Calu3 (cell line): ENCODE measurements at regions not wholly inside any gene's neighbourhood (a gene's known extent, or its start where the extent isn't known, plus 50 kb on each side); places are given as distances from the start of the nearest gene placed in this dataset.

Source experiments
- BruUV-seq: library from RNA; stranded (reverse); fragments of 400-500 nt; replicated peaks from 2 replicates; lab custom pipeline; 2021; lab: Mats Ljungman, UMichigan
- CTCF ChIA-PET: fragments of 300-600 bp; sonication (Branson Sonifier 250); formaldehyde crosslinking; loops from one replicate; lab custom pipeline; 2022; ENCODE audit warnings: antibody characterized with exemption; lab: Charles Lee
- DNase-seq: peaks from one replicate; pipeline ENCODE4 v3.0.0; 2022
- H3K27ac Mint-ChIP-seq: one replicate; pipeline ENCODE4 v1.8.0; 2022; ENCODE audit warnings: mixed read lengths; ENCODE audit not compliant: unreplicated experiment
- H3K27me3 Mint-ChIP-seq: one replicate; pipeline ENCODE4 v1.8.0; 2022; ENCODE audit warnings: mixed read lengths; ENCODE audit not compliant: unreplicated experiment
- H3K36me3 Mint-ChIP-seq: one replicate; pipeline ENCODE4 v1.8.0; 2022; ENCODE audit warnings: mild to moderate bottlenecking, moderate library complexity, mixed read lengths; ENCODE audit not compliant: insufficient read depth, unreplicated experiment
- H3K4me1 Mint-ChIP-seq: one replicate; pipeline ENCODE4 v1.8.0; 2022; ENCODE audit warnings: mild to moderate bottlenecking, low read depth, mixed read lengths; ENCODE audit not compliant: unreplicated experiment
- H3K4me3 Mint-ChIP-seq: one replicate; pipeline ENCODE4 v1.8.0; 2022; ENCODE audit warnings: mild to moderate bottlenecking, low read depth, moderate library complexity, mixed read lengths; ENCODE audit not compliant: unreplicated experiment
- H3K9me3 Mint-ChIP-seq: one replicate; pipeline ENCODE4 v1.8.0; 2022; ENCODE audit warnings: low read depth, mixed read lengths; ENCODE audit not compliant: unreplicated experiment
- CTCF ChIP-seq: fragments of 200-600 bp; IDR thresholded peaks from one replicate; pipeline ENCODE4 v1.8.0; 2022; ENCODE audit warnings: antibody characterized with exemption; ENCODE audit not compliant: unreplicated experiment
- intact Hi-C: fragments of 100-400 bp; cut with micrococcal nuclease; formaldehyde crosslinking; loops from one replicate; pipeline ENCODE4 v1.10.0; 2022; ENCODE audit not compliant: unreplicated experiment

- no peak for TF ChIP-seq CTCF
- Mint-ChIP-seq H3K4me3 (no peak overlapping the region), H3K36me3 (no peaks in the 10 kb centered on the region), H3K27ac (no peak overlapping the region), H3K4me1 (no peaks in the 10 kb centered on the region), H3K9me3 (peaks cover 5% of the 10 kb centered on the region), H3K27me3 (no peaks in the 10 kb centered on the region)
- no TSS peak for BruUV-seq
- intact Hi-C loops, result no loop called here
- CTCF ChIA-PET, result no interaction called here
- DNase-seq, result no peak
These were observed 194.4 kb upstream of the CPEB2 start for GRCh38 chr4:14807856-14808255.

GRCh38 chr4:14809203-14809602, 193.1 kb upstream of the CPEB2 start:
- DNase-seq, result no peak
- no TSS peak for BruUV-seq
- no peaks in the 10 kb centered on the region for H3K4me1 Mint-ChIP-seq
- H3K36me3 Mint-ChIP-seq, result no peaks in the 10 kb centered on the region
- no peak overlapping the region for H3K4me3 Mint-ChIP-seq
- intact Hi-C loops, result no loop called here
- peaks cover 5% of the 10 kb centered on the region for H3K9me3 Mint-ChIP-seq
- TF ChIP-seq CTCF, result no peak
- H3K27ac Mint-ChIP-seq, result no peak overlapping the region
- no peaks in the 10 kb centered on the region for H3K27me3 Mint-ChIP-seq
- CTCF ChIA-PET, result interaction anchor here (0.6 kb wide), 1 partner anchor 927 kb away, joined by 4 read pairs; no protein-coding TSS in a partner anchor

- no peak for TF ChIP-seq CTCF
- H3K36me3 Mint-ChIP-seq, result no peaks in the 10 kb centered on the region
- H3K9me3 Mint-ChIP-seq, result peaks cover 5% of the 10 kb centered on the region
- CTCF ChIA-PET, result no interaction called here
- H3K27ac Mint-ChIP-seq, result no peak overlapping the region
- H3K4me3 Mint-ChIP-seq, result no peak overlapping the region
- no peak for DNase-seq
- no peaks in the 10 kb centered on the region for H3K27me3 Mint-ChIP-seq
- intact Hi-C loops, result no loop called here
- no peaks in the 10 kb centered on the region for H3K4me1 Mint-ChIP-seq
- BruUV-seq, result no TSS peak
These were observed 192.2 kb upstream of the CPEB2 start for GRCh38 chr4:14810121-14810520.

GRCh38 chr4:14810568-14810967, 191.7 kb upstream of the CPEB2 start:
- CTCF ChIA-PET, result no interaction called here
- DNase-seq, result no peak
- Mint-ChIP-seq H3K4me3 (no peak overlapping the region), H3K9me3 (peaks cover 5% of the 10 kb centered on the region), H3K36me3 (no peaks in the 10 kb centered on the region), H3K27ac (no peak overlapping the region), H3K4me1 (no peaks in the 10 kb centered on the region), H3K27me3 (no peaks in the 10 kb centered on the region)
- intact Hi-C loops, result no loop called here
- no peak for TF ChIP-seq CTCF
- no TSS peak for BruUV-seq
